NCI-H2171 (cell line): ENCODE measurements at regions not wholly inside any gene's neighbourhood (a gene's known extent, or its start where the extent isn't known, plus 50 kb on each side); places are given as distances from the start of the nearest gene placed in this dataset.

Experiments used
- DNase-seq: peaks from one replicate; lab custom pipeline; 2025; lab: John Stamatoyannopoulos, UW

GRCh38 chr7:106196460-106197021 lies 84.4 kb upstream of the SYPL1 start:
- no peak for DNase-seq

GRCh38 chr7:106193661-106194060 lies 81.5 kb upstream of the SYPL1 start:
- no peak for DNase-seq

DNA sequence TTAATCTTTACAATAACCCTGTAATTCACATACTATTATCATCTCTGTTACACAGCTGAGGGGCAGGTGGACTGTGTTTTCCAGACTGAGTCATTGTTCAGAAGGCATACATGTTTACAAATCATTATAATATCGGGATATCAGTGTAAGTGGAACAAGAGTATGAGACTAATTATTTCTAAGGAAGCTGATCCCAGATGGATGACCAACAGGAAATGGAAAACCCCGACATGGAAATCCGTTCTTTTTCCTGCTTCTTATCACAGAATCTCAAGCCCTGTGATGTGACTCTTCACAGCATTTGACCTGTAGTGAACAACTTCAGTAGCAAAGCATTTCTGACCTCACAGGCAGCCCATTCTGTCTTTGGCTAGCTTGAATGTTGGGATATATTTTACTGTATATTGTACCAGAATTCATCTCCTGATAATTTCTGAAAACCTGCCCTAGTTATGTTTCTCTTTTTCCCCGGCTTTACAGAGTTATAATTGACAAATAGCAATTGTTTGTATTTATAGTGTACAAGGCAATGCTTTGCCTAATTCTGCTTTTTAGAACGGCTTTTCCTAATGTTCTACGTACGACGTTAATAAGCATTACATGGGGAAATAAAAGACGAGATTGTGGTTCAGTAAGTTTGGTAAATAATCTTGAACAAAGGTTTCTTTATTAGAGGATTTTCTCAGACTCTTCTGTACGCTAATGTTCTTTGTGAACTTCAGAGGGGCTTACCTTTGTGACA lies 78.6 kb upstream of the SYPL1 start:
- DNase-seq, result no peak

DNA sequence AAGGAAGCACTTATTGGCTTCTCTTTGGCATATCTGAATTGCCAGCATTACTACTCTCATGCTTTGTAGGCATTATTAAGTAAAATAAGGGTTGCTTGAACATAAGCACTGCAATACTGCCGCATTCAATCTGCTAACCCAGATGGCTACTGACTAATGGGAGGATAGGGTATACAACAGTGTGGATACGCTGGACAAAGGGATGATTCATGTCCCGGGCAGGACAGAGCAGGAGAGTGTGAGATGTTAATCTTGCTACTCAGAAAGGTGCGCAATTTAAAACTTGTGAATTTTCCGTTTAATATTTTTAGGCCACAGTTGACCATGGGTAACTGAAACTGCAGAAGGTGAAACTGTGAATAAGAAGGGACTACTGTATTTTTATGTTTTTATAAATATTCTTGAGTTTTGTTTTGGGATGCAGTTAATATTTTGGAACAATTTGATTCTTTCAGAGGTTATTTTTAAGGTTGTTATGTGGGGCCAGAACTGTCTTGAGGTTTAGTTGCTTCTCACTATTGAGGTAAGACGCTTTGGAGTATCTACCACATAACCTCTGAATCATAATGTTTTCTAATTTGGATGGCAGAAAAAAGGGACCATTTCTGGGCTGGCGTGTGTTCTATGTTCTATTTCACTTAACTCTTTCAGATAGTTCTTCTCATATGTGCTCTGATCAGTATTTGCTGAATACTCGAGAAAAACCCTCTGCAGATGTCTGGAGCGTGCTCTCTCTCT lies 75.7 kb upstream of the SYPL1 start:
- DNase-seq, result no peak

DNA sequence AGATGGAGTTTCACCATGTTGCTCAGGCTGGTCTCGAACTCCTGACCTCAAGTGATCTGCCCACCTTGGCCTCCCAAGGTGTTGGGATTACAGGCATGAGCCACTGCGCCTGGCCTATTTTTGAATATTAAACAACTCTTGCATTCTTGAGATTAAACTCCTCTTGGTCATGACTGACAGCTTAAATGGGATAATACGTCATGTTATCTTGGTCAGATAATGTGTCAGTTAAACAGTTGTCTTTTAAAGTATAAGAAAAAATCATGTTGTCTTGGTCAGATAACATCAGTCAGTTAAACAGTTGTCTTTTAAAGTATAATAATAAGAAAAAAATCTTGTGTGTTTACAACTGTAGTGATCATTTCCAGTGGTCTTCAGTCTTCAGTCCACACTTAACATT lies 73.6 kb upstream of the SYPL1 start:
- DNase-seq, result no peak

GRCh38 chr7:106183952-106184351 lies 71.8 kb upstream of the SYPL1 start:
- no peak for DNase-seq

DNA sequence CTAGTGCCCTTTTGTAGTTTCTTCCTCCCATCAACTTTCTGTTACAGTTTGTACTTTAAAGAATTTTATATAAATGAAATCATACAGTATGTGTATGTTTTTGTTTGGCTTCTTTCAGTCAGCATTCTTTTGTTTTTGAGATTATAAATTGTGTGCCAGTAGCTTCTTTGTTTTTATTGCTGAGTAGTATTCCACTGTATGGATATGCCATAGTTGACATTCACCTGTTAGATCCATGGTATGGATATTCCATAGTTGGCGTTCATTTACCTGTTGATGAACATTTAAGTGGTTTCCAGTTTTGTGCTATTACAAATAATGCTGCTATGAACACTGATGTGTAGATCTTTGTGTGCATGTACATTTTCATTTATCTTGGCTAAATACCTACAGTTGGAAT lies 70.8 kb upstream of the SYPL1 start:
- DNase-seq, result no peak

- DNase-seq, result no peak
These were observed 69.7 kb upstream of the SYPL1 start for GRCh38 chr7:106181658-106182265.

DNA sequence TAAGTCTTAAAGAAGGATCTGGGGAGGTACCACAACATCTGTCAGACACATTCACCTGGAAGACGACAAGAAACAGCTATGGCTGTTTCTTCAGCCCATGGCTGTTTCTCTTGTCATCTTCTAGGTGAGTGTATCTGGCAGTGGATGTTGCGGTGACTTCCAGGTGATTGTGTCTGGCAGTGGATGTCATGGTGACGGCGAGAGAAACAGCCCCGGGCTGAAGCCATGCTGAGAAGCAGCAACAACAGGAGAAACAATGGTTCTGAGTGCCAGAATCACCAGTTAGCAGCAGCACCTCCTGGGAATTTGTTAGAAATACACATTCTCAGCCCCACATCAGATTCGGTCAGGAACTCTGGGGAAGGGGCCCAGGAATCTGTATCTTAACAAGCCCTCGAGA lies 68.6 kb upstream of the SYPL1 start:
- no peak for DNase-seq

- no peak for DNase-seq
These were observed 67.1 kb upstream of the SYPL1 start for GRCh38 chr7:106179256-106179655.

DNA sequence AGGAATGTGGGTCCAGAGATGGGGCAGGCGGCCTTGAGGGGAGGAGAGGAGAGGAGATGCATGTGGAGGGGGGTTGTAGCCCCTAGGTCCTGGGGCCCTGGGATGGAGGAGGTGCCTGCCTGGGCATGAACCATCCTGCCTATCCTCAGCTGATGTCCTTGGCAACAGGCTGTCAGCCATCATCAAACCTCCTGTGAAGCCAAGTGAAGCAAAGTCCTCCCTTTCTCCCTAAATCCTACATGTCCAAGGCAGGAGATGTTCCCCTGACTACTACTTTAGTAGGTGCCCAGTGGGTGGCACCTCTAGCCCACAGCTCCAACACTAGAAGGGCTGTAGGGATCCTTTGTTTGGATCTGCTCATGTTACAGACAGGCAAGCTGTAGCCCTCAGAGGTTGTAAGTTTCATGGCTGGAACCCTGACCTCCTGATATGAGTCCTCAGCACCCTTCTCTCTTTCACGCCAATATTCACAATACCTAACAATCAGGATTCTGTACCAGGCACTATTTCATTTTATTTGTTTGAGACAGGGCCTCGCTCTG lies 66.6 kb upstream of the SYPL1 start:
- DNase-seq, result no peak

DNA sequence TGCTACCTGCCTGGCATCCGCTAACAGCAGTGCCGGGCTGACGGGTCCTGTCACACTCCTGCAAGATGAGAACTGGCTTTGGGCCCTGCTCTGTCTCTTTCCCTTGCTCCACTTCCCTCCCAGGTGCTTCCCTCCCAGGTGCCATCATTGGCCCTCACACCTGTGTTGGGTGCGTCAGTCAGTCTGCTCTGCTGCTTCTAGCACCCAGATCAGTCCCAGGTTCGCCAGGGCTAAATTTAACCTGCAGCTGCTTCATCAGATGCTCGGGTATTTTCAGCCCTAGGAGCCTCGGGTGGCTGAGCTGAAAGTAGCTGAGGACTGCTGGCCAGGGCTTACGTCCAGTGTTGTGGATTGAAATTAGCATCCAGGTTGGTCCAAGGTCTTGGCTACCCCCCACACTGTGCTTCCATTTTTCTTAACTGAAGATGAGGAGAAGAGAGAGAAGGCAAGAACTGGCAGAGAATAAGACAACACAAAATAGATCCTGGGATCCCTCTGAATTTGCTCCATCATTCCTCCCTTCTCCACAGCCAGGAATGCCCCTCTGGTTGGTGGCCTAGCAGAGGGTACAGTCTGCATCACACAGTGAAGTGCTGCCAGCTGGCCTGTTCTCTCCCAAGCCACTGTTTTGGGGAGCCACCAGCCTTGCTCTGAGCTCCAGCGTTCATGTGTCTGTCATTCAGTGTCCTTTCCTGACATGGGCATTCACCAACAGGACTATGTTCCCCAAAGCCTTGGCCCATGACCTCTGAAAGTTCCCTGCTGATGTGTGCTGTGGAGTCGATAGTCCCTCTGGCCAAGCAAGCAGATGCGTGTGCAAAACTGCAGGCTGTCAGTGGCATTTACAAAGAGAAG lies 65.9 kb upstream of the SYPL1 start:
- no peak for DNase-seq

DNA sequence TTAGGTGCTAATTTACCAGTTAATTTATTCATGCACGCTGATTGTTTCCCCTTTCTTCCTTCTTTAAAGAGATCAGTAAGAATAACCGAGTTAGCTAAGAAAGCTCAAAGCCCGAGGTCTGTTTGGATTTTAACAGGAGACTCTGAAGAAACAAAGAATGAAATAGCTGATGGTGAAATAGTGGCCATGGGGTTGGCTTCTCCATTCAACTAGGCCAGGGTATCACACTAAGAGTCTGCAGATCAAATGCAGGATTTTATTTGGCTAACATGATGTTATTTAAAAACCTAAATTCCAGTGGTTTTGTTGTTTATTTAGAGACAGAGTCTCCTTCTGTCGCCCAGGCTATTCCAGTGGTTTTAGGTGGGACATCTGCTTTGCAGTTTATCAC lies 65.2 kb upstream of the SYPL1 start:
- DNase-seq, result no peak

- peak; percentile 39 for DNase-seq
These were observed 64.5 kb upstream of the SYPL1 start for GRCh38 chr7:106176414-106177299.

DNA sequence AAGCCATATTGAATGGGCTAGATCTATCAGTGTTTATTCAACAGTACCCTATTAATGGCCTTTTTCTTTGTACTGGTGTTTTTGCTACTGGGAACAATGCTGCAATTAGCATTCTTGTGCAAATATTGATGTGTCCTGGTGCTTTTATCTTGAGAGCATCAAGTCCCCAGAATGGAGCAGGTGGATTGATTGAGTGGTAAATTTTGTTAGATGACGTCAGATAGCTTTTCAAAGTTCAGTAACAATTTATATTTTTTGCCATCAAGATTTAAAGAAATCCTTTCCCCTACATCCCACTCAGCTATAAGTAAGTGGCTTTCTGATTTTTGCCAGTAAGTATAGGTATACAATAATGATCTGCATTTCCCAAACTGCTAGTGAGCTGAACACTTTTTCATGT lies 63.4 kb upstream of the SYPL1 start:
- no peak for DNase-seq

DNA sequence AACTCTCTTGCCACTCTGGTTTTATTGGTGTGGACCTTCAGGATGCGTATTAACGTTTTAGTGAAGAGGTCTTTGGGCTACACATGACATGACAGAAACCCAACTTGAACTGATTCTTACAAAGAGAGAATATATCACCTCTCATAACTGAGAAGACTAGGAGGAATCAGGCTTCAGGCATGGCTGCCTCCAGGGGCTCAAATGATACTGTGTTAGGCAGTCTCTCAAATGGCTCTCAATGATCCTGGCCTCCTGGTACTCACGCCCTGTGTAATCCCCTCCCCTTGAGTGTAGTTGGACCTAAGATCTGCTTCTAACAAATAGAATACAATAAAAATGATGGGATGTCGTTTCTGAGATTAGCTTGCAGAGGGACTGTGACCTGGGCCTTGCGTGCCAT lies 58.5 kb upstream of the SYPL1 start:
- no peak for DNase-seq

GRCh38 chr7:106169821-106170610 lies 57.9 kb upstream of the SYPL1 start:
- no peak for DNase-seq

DNA sequence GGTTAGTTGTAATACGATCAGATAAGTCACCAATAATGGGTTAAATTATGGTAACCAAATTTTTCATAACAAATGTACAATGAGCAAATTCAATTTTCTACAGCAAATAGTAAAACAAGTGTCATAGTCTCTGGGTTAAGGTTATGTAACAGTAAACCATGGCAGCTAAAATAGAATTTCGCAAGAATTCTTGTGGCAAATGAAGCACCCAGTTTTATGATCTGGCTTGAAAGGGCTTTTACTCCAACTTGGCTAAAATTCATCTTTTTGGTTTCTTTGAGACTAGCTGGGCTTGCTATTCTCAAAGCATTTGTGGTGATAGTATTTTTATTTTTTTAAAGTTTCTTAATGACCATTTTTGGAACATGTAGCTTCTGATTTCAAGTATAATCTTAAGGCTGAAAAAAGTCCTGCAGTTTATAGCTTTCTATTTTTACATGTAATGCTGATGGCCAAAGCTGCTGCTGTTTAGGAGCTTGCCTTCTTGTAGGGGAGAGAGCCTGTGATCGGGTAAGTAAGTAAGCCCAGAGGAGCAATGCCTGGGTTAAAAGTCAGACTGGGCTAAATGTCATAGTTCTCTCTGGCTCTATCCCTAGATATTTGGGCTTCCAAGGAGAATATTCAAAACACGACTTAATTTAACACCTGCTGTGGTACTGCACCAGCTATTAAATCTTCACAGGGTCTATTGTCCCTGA lies 55.5 kb upstream of the SYPL1 start:
- no peak for DNase-seq

GRCh38 chr7:106166651-106167342 lies 54.7 kb upstream of the SYPL1 start:
- DNase-seq, result peak; percentile 44
